Calu3 (cell line): ENCODE measurements at regions not wholly inside any gene's neighbourhood (a gene's known extent, or its start where the extent isn't known, plus 50 kb on each side); places are given as distances from the start of the nearest gene placed in this dataset.

Experiments used
- BruUV-seq: library from RNA; stranded (reverse); fragments of 400-500 nt; replicated peaks from 2 replicates; lab custom pipeline; 2021; lab: Mats Ljungman, UMichigan
- CTCF ChIA-PET: fragments of 300-600 bp; sonication (Branson Sonifier 250); formaldehyde crosslinking; loops from one replicate; lab custom pipeline; 2022; ENCODE audit warnings: antibody characterized with exemption; lab: Charles Lee
- DNase-seq: peaks from one replicate; pipeline ENCODE4 v3.0.0; 2022
- H3K27ac Mint-ChIP-seq: one replicate; pipeline ENCODE4 v1.8.0; 2022; ENCODE audit warnings: mixed read lengths; ENCODE audit not compliant: unreplicated experiment
- H3K27me3 Mint-ChIP-seq: one replicate; pipeline ENCODE4 v1.8.0; 2022; ENCODE audit warnings: mixed read lengths; ENCODE audit not compliant: unreplicated experiment
- H3K36me3 Mint-ChIP-seq: one replicate; pipeline ENCODE4 v1.8.0; 2022; ENCODE audit warnings: mild to moderate bottlenecking, moderate library complexity, mixed read lengths; ENCODE audit not compliant: insufficient read depth, unreplicated experiment
- H3K4me1 Mint-ChIP-seq: one replicate; pipeline ENCODE4 v1.8.0; 2022; ENCODE audit warnings: mild to moderate bottlenecking, low read depth, mixed read lengths; ENCODE audit not compliant: unreplicated experiment
- H3K4me3 Mint-ChIP-seq: one replicate; pipeline ENCODE4 v1.8.0; 2022; ENCODE audit warnings: mild to moderate bottlenecking, low read depth, moderate library complexity, mixed read lengths; ENCODE audit not compliant: unreplicated experiment
- H3K9me3 Mint-ChIP-seq: one replicate; pipeline ENCODE4 v1.8.0; 2022; ENCODE audit warnings: low read depth, mixed read lengths; ENCODE audit not compliant: unreplicated experiment
- intact Hi-C: fragments of 100-400 bp; cut with micrococcal nuclease; formaldehyde crosslinking; loops from one replicate; pipeline ENCODE4 v1.10.0; 2022; ENCODE audit not compliant: unreplicated experiment
- TF ChIP-seq, protein P1 (sequence below): fragments of 200-600 bp; IDR thresholded peaks from one replicate; pipeline ENCODE4 v1.8.0; 2022; ENCODE audit warnings: antibody characterized with exemption; ENCODE audit not compliant: unreplicated experiment

- H3K4me3 Mint-ChIP-seq, result no peak overlapping the region
- H3K27me3 Mint-ChIP-seq, result peaks cover 58% of the 10 kb centered on the region
- no peaks in the 10 kb centered on the region for H3K9me3 Mint-ChIP-seq
- no TSS peak for BruUV-seq
- no peaks in the 10 kb centered on the region for H3K36me3 Mint-ChIP-seq
- CTCF ChIA-PET, result no interaction called here
- no peaks in the 10 kb centered on the region for H3K4me1 Mint-ChIP-seq
- TF ChIP-seq, protein P1, sequence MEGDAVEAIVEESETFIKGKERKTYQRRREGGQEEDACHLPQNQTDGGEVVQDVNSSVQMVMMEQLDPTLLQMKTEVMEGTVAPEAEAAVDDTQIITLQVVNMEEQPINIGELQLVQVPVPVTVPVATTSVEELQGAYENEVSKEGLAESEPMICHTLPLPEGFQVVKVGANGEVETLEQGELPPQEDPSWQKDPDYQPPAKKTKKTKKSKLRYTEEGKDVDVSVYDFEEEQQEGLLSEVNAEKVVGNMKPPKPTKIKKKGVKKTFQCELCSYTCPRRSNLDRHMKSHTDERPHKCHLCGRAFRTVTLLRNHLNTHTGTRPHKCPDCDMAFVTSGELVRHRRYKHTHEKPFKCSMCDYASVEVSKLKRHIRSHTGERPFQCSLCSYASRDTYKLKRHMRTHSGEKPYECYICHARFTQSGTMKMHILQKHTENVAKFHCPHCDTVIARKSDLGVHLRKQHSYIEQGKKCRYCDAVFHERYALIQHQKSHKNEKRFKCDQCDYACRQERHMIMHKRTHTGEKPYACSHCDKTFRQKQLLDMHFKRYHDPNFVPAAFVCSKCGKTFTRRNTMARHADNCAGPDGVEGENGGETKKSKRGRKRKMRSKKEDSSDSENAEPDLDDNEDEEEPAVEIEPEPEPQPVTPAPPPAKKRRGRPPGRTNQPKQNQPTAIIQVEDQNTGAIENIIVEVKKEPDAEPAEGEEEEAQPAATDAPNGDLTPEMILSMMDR, result no peak
- intact Hi-C loops, result no loop called here
- no peak overlapping the region for H3K27ac Mint-ChIP-seq
- no peak for DNase-seq
These were observed 162.3 kb upstream of the PDE10A start for GRCh38 chr6:165825256-165825815.

DNA sequence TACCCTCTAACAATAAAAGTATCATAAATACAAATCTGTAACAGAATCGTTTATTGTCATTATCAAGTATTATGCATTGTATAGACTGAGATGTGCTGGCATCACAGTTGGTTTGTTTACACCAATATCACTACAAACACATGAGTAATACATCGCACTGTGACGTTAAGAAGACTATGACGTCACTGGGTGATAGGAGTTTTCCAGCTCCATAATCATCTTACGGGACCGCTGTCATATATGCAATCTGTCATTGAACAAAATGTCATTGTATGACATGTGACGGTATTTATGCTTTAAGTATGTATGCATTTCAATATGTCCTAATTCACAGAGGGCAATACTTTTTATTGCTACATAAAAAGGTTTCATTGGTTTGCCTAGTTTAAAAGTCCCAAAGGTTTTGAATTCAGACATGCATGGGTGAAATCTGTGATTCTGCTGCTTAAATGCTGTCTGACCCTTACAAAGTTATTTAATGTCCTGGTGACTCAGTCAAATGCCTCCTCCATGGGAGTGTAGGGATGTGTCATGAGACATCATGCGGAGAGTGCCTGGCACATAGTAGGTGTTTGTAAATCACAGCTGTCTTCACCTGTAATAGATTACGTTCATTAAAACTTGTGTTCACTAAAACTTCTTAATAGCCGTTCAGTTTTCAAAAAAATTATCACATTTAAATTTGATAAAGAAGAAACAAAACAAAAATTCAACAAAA is 160.7 kb upstream of the PDE10A start:
- Mint-ChIP-seq H3K4me3 (no peak overlapping the region), H3K36me3 (peaks cover 5% of the 10 kb centered on the region), H3K27ac (no peak overlapping the region), H3K27me3 (peaks cover 58% of the 10 kb centered on the region), H3K4me1 (peaks cover 9% of the 10 kb centered on the region), H3K9me3 (no peaks in the 10 kb centered on the region)
- CTCF ChIA-PET, result no interaction called here
- TF ChIP-seq, protein P1, result no peak
- no peak for DNase-seq
- intact Hi-C loops, result no loop called here
- no TSS peak for BruUV-seq

- intact Hi-C loops, result no loop called here
- CTCF ChIA-PET, result interaction anchor here (0.6 kb wide), 1 partner anchor 141 kb away, joined by 3 read pairs; no protein-coding TSS in a partner anchor
These were observed 159.5 kb upstream of the PDE10A start for GRCh38 chr6:165822501-165822900.

DNA sequence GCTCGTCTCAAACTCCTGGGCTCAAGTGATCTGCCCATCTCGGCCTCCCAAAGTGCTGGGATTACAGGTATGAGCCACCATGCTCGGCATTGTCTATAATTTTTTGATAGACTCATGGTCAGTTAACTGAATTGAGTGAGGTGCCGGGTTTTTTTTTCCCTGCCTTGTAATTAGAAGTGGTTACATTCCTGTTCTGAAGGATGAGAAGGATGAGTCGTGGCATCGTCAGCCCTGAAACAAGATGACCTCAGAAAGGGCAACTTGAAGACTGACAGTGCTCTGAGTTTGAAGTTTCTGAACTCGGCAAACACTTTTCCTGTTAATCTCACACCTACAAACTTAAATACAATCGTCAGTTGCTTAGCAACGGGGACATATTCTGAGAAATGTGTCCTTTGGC is 158.7 kb upstream of the PDE10A start:
- Mint-ChIP-seq H3K4me3 (no peak overlapping the region), H3K27ac (no peak overlapping the region), H3K27me3 (peaks cover 58% of the 10 kb centered on the region), H3K36me3 (peaks cover 5% of the 10 kb centered on the region), H3K4me1 (peaks cover 9% of the 10 kb centered on the region), H3K9me3 (no peaks in the 10 kb centered on the region)
- CTCF ChIA-PET, result interaction anchor here (0.6 kb wide), 1 partner anchor 142 kb away, joined by 3 read pairs; no protein-coding TSS in a partner anchor
- TF ChIP-seq, protein P1, result no peak
- intact Hi-C loops, result no loop called here
- BruUV-seq, result no TSS peak
- DNase-seq, result no peak

More at GRCh38 chr6:165822501-165822900, 159.5 kb upstream of the PDE10A start:
- Mint-ChIP-seq H3K4me3 (no peak overlapping the region), H3K36me3 (peaks cover 5% of the 10 kb centered on the region), H3K4me1 (peaks cover 9% of the 10 kb centered on the region), H3K27ac (no peak overlapping the region), H3K27me3 (peaks cover 58% of the 10 kb centered on the region), H3K9me3 (no peaks in the 10 kb centered on the region)
- no TSS peak for BruUV-seq
- DNase-seq, result no peak
- TF ChIP-seq, protein P1, result no peak
